DMS79 treated with DMSO at 0.1 percent for 48 hours (cell line): ENCODE measurements at regions not wholly inside any gene's neighbourhood (a gene's known extent, or its start where the extent isn't known, plus 50 kb on each side); places are given as distances from the start of the nearest gene placed in this dataset.
"Not testable (repeated sequence)": the region's sequence is repeated elsewhere in the genome, so short reads cannot be mapped to it uniquely, and the experiment has no call there.

ENCODE experiments used
- DNase-seq: peaks from one replicate; lab custom pipeline; 2025; lab: John Stamatoyannopoulos, UW

- DNase-seq = no peak
These were observed 170.3 kb upstream of the PODXL start for GRCh38 chr7:131726686-131727085.

GRCh38 chr7:131726031-131726430 is 169.6 kb upstream of the PODXL start:
- DNase-seq = no peak

GRCh38 chr7:131724776-131725345 is 168.4 kb upstream of the PODXL start:
- DNase-seq = no peak

GRCh38 chr7:131723926-131724325 is 167.5 kb upstream of the PODXL start:
- no peak for DNase-seq

- DNase-seq = no peak
These were observed 165.9 kb upstream of the PODXL start for GRCh38 chr7:131722371-131722770.

- no peak for DNase-seq
These were observed 165.2 kb upstream of the PODXL start for GRCh38 chr7:131721660-131722059.

- no peak for DNase-seq
These were observed 164.3 kb upstream of the PODXL start for GRCh38 chr7:131720703-131721102.

- no peak for DNase-seq
These were observed 160.8 kb upstream of the PODXL start for GRCh38 chr7:131717181-131717580.

- no peak for DNase-seq
These were observed 142.9 kb upstream of the PODXL start for GRCh38 chr7:131699323-131699722.

- peak; percentile 73 for DNase-seq
These were observed 135.9 kb upstream of the PODXL start for GRCh38 chr7:131692131-131692960.

- DNase-seq = no peak
These were observed 135.2 kb upstream of the PODXL start for GRCh38 chr7:131691454-131692130.

GRCh38 chr7:131690441-131690840 is 134.0 kb upstream of the PODXL start:
- no peak for DNase-seq

- DNase-seq = no peak
These were observed 133.3 kb upstream of the PODXL start for GRCh38 chr7:131689662-131690234.

- DNase-seq = peak; percentile 67
These were observed 132.6 kb upstream of the PODXL start for GRCh38 chr7:131688738-131689661.

- no peak for DNase-seq
These were observed 130.9 kb upstream of the PODXL start for GRCh38 chr7:131687296-131687695.

GRCh38 chr7:131686833-131687232 is 130.4 kb upstream of the PODXL start:
- no peak for DNase-seq

- no peak for DNase-seq
These were observed 127.2 kb upstream of the PODXL start for GRCh38 chr7:131683536-131684125.

- no peak for DNase-seq
These were observed 125.5 kb upstream of the PODXL start for GRCh38 chr7:131681961-131682360.

- DNase-seq = not testable (repeated sequence)
These were observed 122.6 kb upstream of the PODXL start for GRCh38 chr7:131679071-131679470.

- not testable (repeated sequence) for DNase-seq
These were observed 120.4 kb upstream of the PODXL start for GRCh38 chr7:131676850-131677249.

GRCh38 chr7:131674131-131674530 is 117.7 kb upstream of the PODXL start:
- no peak for DNase-seq
